Right cardiac atrium (tissue), 5 donors: ENCODE measurements at regions not wholly inside any gene's neighbourhood (a gene's known extent, or its start where the extent isn't known, plus 50 kb on each side); places are given as distances from the start of the nearest gene placed in this dataset.
A peak's percentile ranks its signal among the peaks of the same experiment; 100 is the strongest.

Experiments
- ATAC-seq, 2 donors: fragments of 200-7000 bp; cut with Tn5 transposase; one replicate each; pipeline versions ENCODE4 v1.8.0 to v1.9.1; 2020; ENCODE audit warnings: moderate library complexity in 2 of 2, mild to moderate bottlenecking in 1 of 2
- DNase-seq, 3 donors: peaks; one replicate each; pipeline ENCODE4 v3.0.0-alpha.2; 2020
- H3K27ac ChIP-seq: one replicate; pipeline ENCODE4 v1.5.1; 2013; ENCODE audit warnings: mild to moderate bottlenecking, low read length, control low read depth, moderate library complexity
- H3K27me3 ChIP-seq: one replicate; pipeline ENCODE4 v1.6.1; 2013; ENCODE audit not compliant: control insufficient read depth, insufficient read depth
- H3K4me1 ChIP-seq: one replicate; pipeline ENCODE4 v1.6.1; 2013; ENCODE audit warnings: low read length; ENCODE audit not compliant: control insufficient read depth, insufficient read depth
- H3K4me3 ChIP-seq: one replicate; pipeline ENCODE4 v1.5.1; 2013; ENCODE audit warnings: low read length, control low read depth
- H3K9me3 ChIP-seq: one replicate; pipeline ENCODE4 v1.6.1; 2013; ENCODE audit warnings: low read length; ENCODE audit not compliant: control insufficient read depth
- WGBS: extraction: QIAGEN DNeasy Blood & Tissue Kit; methylation state at CpG from one replicate; pipeline ENCODE4 v1.1.7; 2013; 5-methylcytosine and 5-hydroxymethylcytosine counted together
- intact Hi-C, 4 donors: fragments of 100-400 bp; cut with DNase I; formaldehyde crosslinking; loops; one replicate each; pipeline versions ENCODE4 v1.11.0 to v1.14.0; 2022 to 2023
- donor health status: healthy with polysubstance abuse.
- donor health status: DM: no; HTN: yes; CAD: no.
- donor health status: DM: no; HTN: no; CAD: no.
- donor health status: DM: no; HTN: yes; CAD: no; lungs with severe emphysema.
- donor health status: DM: yes; HTN: yes; CAD: no.

DNA sequence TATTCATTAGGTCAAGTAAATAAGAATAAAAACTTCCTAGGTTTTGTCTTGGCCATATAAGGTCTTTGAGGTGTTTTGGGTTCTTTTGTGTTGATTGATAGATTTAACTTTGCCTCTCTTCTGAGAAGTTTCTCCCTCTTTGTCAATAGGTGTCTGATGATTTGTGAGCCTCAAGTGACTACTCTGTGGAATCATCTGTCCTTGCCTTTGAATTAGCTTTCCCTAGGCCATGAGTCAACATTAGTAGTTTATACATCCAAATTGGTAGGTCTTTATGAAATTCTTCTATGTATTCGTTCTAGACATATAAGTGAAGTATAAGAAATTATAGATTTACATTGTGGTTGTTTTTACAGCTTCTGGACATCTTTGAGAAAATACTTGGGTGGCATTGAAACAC lies 864.4 kb downstream of the USP25 start:
- Histone ChIP-seq H3K4me3 (no peak overlapping the region), H3K27me3 (no peaks in the 10 kb centered on the region), H3K9me3 (no peaks in the 10 kb centered on the region), H3K27ac (no peak overlapping the region), H3K4me1 (no peaks in the 10 kb centered on the region)
- intact Hi-C loops, result no loop called here
- ATAC-seq, result no peak
- DNase-seq, result no peak
- WGBS, result 92% methylated on average over 1 of the region's 1 CpG

DNA sequence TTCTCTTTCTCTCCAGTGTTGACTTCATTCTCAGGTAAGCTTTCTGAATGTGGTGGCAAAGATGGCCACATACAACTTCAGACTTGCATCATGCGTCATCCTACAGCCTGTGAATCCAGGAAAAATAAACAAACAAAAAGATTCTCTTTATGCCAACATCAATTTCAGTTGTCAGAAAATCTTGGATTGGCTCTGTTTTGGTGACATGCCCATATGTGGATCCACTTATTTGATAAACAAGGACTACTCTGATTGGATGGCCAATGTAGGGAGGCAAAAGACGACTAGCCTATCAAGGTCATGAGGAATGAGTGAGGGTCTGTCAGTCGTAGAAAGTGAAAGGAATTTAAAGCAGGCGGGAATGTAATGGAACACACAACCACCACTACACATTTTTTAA lies 866.6 kb downstream of the USP25 start:
- WGBS, result 91% methylated on average over 4 of the region's 4 CpGs
- Histone ChIP-seq H3K4me1 (no peaks in the 10 kb centered on the region), H3K27ac (no peak overlapping the region), H3K4me3 (no peak overlapping the region), H3K9me3 (no peaks in the 10 kb centered on the region), H3K27me3 (no peaks in the 10 kb centered on the region)
- intact Hi-C loops, result no loop called here
- ATAC-seq (no peak), DNase-seq (no peak)

DNA sequence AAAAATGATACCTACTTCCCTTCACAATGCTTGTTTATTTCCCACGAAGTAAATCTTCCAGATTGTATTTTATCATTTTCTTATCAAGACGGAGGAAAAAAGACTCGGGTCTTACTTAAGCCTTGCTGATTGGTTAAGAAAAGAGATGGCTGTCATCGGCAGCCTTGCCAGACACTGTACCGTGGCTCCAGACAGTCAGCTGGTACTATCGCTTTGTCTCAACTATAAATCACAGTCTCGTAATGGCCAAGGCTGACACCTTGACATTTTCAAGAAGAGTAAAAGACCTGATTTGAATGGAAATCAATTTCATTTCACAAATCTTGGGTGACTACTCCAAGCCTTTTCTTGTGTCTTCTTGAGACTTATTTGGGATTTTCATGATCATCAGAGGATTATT lies 868.0 kb downstream of the USP25 start:
- Histone ChIP-seq H3K27ac (no peak overlapping the region), H3K9me3 (no peaks in the 10 kb centered on the region), H3K4me1 (no peaks in the 10 kb centered on the region), H3K27me3 (no peaks in the 10 kb centered on the region), H3K4me3 (no peak overlapping the region)
- DNase-seq, result no peak
- intact Hi-C loops, result no loop called here
- 56% methylated on average over 7 of the region's 7 CpGs for WGBS
- peak in 1 of 2 donors; percentile 42 for ATAC-seq

DNA sequence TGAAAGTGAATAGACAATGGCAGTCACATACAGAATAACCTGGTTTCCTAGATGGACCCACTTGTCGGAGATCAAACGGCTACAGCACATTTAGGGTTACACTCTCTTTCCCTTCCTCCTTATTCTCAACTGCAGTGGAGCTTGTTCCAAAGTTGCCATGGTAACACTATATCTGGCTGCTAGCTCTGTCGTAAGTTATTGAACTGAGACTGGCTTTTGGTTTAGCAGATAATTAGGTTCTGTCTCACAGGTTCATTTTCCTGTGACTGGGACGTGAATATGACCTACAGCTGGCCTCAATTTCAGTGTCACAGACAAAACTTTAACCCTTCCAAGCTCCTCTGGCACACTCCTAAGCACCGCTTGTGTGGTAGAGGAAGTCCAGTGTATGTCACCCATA lies 875.8 kb downstream of the USP25 start:
- WGBS, result 50% methylated on average over 5 of the region's 5 CpGs
- ATAC-seq (peak; percentile 68 to 71), DNase-seq (no peak)
- H3K27ac ChIP-seq, result no peak overlapping the region
- H3K4me3 ChIP-seq, result no peak overlapping the region
- intact Hi-C loops, result no loop called here
- no peaks in the 10 kb centered on the region for H3K9me3 ChIP-seq
- peaks cover 5% of the 10 kb centered on the region for H3K4me1 ChIP-seq
- no peaks in the 10 kb centered on the region for H3K27me3 ChIP-seq

DNA sequence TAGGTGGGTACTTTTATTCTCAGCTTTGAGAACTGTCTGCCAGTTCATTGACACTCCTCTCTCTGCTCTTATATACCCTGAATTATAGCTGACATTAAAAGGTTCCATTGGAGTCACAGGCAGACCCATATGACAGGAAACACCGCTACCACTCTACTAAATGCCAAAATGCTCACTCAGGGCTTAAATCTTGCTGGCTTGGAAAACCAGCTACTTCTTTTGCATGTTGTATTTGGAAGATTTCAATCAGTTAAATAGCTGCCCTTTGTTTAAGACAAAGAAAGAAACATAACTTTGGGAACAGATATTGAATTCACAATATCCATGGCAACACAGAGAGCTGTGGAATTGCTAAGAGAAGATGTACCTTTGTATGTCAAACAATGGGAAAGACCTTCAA lies 876.5 kb downstream of the USP25 start:
- Histone ChIP-seq H3K27ac (no peak overlapping the region), H3K4me1 (peaks cover 5% of the 10 kb centered on the region), H3K27me3 (no peaks in the 10 kb centered on the region), H3K9me3 (no peaks in the 10 kb centered on the region), H3K4me3 (no peak overlapping the region)
- 88% methylated on average over 1 of the region's 1 CpG for WGBS
- intact Hi-C loops, result no loop called here
- ATAC-seq (no peak), DNase-seq (no peak)

DNA sequence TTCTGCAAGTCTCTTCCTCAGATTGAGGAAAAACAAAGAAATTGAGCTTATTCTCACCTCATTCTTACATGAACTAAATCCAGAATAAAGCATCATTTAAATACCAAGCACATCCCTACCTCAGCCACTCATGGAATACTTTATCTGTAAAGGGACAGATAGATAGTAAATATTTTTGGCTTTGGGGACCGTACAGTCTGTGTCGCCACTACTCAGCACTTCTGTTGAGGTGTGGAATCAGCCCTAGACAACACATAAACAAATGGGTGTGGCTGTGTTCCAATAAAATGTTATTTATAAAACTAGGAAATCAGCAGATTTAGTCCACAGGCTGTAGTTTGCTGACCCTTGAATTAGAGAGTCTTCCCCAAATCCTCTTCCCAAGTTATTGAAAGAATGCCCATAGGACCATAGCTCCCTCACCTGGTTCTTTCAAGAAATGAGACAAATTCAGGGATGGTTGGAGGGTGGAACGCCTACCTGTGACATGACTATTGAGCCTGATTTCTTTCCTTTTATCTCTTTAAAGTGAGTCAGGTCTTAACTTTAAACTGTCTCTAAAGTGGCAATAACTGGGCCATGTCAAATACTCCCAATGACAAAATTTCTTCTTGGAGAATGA lies 878.5 kb downstream of the USP25 start:
- 75% methylated on average over 3 of the region's 3 CpGs for WGBS
- no peak overlapping the region for H3K4me3 ChIP-seq
- no peaks in the 10 kb centered on the region for H3K9me3 ChIP-seq
- DNase-seq, result no peak
- H3K4me1 ChIP-seq, result peaks cover 5% of the 10 kb centered on the region
- H3K27me3 ChIP-seq, result no peaks in the 10 kb centered on the region
- intact Hi-C loops, result no loop called here
- ATAC-seq, result peak in 1 of 2 donors; percentile 63
- H3K27ac ChIP-seq, result no peak overlapping the region

DNA sequence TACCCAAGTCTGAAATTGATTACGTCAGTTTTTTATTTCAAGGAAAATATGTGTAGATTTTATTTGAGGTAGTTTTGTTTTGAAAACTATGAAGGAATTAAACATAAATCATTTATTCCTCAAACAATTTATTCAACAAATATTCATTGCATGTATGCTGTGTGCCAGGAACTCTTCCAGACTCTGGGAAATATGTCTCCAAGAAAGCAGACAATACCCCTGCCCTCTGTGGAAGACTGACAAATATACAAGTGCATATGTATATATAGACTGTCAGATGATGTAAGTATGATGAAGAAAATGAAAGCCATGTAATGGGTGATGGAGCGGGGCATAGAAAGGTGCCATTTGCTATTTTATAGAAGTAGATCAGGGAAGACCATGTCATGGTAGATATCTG lies 889.5 kb downstream of the USP25 start:
- 97% methylated on average over 2 of the region's 2 CpGs for WGBS
- DNase-seq (no peak), ATAC-seq (no peak)
- no peaks in the 10 kb centered on the region for H3K27me3 ChIP-seq
- intact Hi-C loops, result no loop called here
- H3K27ac ChIP-seq, result no peak overlapping the region
- no peaks in the 10 kb centered on the region for H3K9me3 ChIP-seq
- H3K4me3 ChIP-seq, result no peak overlapping the region
- H3K4me1 ChIP-seq, result no peaks in the 10 kb centered on the region

DNA sequence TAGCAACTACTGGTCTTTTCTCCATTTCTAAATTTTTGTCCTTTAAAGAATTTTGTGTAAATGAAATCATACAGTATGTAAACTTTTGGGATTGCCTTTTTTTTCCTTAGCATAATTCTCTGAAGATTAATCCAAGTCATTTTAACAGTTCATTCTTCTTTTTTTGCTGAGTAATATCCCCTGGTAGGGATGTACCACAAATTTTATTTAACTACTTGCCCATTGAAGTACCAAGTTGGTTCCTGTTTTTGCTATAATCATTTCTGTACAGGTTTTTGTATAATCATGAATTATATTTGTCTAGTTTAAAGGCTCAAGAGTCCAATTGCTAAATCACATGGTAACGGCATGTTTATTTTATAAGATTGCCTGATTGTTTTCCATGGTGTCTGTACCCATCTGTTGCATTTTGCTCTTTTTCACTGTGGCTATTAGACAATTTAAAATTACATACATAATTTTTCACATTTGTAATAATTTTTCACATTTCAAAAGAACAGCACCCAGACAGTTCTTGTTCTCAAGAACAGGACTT lies 891.1 kb downstream of the USP25 start:
- WGBS, result 82% methylated on average over 1 of the region's 1 CpG
- no peak for DNase-seq
- no peak overlapping the region for H3K27ac ChIP-seq
- H3K4me3 ChIP-seq, result no peak overlapping the region
- intact Hi-C loops, result no loop called here
- no peak for ATAC-seq
- no peaks in the 10 kb centered on the region for H3K4me1 ChIP-seq
- no peaks in the 10 kb centered on the region for H3K27me3 ChIP-seq
- H3K9me3 ChIP-seq, result no peaks in the 10 kb centered on the region

DNA sequence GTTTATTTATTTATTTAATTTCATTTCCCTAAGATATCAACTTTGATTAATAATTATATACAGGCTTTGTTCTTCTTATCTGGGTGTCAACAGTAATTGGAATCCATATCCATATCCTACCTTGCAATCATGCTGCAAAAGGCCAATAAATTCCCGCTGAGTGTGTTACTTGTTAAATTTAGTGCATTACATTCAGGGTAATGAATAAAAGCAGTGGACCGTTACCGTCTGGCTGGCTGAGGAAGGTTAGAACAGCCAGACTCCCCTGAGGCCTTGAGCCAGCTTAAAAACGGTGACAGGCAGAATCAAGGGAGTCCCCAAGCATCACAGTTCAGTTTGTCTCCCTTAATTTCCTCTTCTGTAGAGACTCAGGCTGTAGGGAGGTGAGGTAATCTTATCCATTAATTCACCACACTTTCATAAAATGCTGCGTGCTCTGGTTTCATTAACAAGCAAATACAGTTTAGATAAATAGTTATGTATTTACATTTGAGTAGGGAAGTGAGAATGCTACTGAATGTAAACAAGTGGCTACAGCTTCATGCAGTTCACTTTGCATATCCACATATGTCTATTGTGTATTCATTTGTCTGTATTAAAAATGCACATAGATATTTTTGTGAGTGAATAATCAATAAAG lies 888.2 kb upstream of the CXADR start:
- H3K4me1 ChIP-seq, result no peaks in the 10 kb centered on the region
- WGBS, result 62% methylated on average over 5 of the region's 5 CpGs
- H3K4me3 ChIP-seq, result no peak overlapping the region
- no peaks in the 10 kb centered on the region for H3K27me3 ChIP-seq
- intact Hi-C loops, result no loop called here
- ATAC-seq (no peak), DNase-seq (no peak)
- no peak overlapping the region for H3K27ac ChIP-seq
- H3K9me3 ChIP-seq, result no peaks in the 10 kb centered on the region

DNA sequence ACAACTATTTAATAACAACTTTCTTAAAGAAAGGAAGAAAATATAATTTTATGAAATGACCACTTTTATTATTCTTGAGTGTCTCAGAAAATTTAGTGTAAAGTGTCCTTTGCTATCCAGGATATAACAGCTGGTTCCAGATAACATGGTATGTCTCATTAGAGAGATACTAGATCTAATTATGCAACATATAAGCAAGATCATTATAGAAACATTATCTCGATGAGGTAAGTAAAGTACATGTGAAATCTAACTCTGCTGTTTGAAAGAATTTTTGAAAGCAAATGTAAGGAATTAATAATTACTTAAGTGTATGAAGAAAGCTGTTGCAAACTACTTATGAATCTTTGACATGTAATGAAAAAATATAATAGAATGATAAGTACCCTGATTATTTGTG lies 887.4 kb upstream of the CXADR start:
- Histone ChIP-seq H3K9me3 (no peaks in the 10 kb centered on the region), H3K27ac (no peak overlapping the region), H3K4me3 (no peak overlapping the region), H3K27me3 (no peaks in the 10 kb centered on the region), H3K4me1 (no peaks in the 10 kb centered on the region)
- ATAC-seq (no peak), DNase-seq (no peak)
- intact Hi-C loops, result no loop called here
- 55% methylated on average over 1 of the region's 1 CpG for WGBS

DNA sequence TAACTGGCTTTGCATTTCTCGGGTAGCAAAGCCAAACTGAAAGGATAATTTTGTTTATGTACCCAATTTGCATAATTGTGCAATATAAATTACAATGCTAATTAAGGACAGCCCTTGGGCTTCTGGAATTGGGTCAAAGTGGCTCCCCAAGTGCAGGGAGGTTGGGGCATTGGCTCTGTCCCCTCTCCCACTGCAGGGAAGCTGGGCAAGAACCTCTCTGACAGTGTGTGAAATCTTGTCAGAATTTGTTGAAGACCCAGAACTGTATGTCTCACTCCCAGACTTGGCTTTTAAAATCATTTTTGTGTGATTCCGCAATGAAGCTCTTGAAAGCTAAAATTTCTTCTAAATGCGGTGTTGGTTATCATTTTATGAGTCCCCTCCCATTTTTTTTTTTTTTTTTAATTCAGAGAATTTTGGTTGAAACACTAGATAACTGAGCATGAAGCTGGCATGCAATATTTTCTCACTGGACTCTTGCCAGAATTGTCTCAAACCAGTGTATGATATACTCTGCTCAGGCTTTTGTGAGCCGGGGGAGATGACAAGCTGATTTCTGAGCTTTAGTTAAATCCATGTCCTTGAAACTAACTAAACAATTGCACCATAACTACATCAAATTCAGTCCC lies 878.9 kb upstream of the CXADR start:
- intact Hi-C loops, result no loop called here
- ATAC-seq, result peak; percentile 76 to 80

More for the DNA sequence above, 878.9 kb upstream of the CXADR start:
- Histone ChIP-seq H3K27ac (no peak overlapping the region), H3K4me3 (no peak overlapping the region), H3K27me3 (no peaks in the 10 kb centered on the region), H3K9me3 (no peaks in the 10 kb centered on the region), H3K4me1 (no peaks in the 10 kb centered on the region)
- WGBS, result 50% methylated on average over 4 of the region's 4 CpGs
- peak in 1 of 3 donors; percentile 47 for DNase-seq
